ENCODE measurements at regions not wholly inside any gene's neighbourhood (a gene's known extent, or its start where the extent isn't known, plus 50 kb on each side); places are given as distances from the start of the nearest gene placed in this dataset.
"Not testable (repeated sequence)": the region's sequence is repeated elsewhere in the genome, so short reads cannot be mapped to it uniquely, and the experiment has no call there.

DNA sequence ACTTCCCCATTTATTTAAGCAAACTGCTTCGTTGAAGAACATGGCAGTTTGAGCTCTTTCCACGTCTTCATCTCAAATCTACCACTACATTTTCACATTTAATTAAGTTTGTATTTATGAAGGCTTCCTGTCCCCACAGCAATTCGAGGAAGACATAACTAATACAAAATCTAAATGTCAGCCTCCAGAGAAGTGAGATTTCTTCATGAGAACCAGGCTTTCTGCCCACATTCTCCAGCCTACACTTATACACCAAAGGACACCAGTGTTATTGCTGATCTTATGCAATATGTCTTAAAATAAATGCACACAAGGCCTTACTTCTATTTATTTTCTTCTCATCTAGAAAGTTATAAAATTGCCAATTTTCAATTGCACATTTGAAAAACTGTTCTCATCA is 1209.3 kb upstream of the FAM98A start:
- no peak overlapping the region for H3K9ac ChIP-seq (ENCODE audit: low read length)
- no peaks in the 10 kb centered on the region for H3K36me3 ChIP-seq (replicated peaks; ENCODE audit: low read depth, low read length)
- no peaks in the 10 kb centered on the region for H3K27me3 ChIP-seq (ENCODE audit: low read depth, low read length)
- H3K79me2 ChIP-seq (ENCODE audit: low read length), result no peaks in the 10 kb centered on the region
- H3K4me2 ChIP-seq (ENCODE audit: low read length), result no peak overlapping the region
- no peaks in the 10 kb centered on the region for H3K9me3 ChIP-seq (ENCODE audit: insufficient read depth, low read length)
- no peak overlapping the region for H3K4me3 ChIP-seq (ENCODE audit: low read length)
- TF ChIP-seq EZH2phosphoT487 (IDR thresholded peaks at IDR 0.05; ENCODE audit: low read depth), result no peak
- H2AFZ ChIP-seq (ENCODE audit: low read depth, low read length), result no peak overlapping the region
- H4K20me1 ChIP-seq (ENCODE audit: insufficient read depth, low read length), result no peaks in the 10 kb centered on the region
- no peaks in the 10 kb centered on the region for H3K4me1 ChIP-seq (ENCODE audit: low read length)
- H3K27ac ChIP-seq (ENCODE audit: low read length), result no peak overlapping the region

DNA sequence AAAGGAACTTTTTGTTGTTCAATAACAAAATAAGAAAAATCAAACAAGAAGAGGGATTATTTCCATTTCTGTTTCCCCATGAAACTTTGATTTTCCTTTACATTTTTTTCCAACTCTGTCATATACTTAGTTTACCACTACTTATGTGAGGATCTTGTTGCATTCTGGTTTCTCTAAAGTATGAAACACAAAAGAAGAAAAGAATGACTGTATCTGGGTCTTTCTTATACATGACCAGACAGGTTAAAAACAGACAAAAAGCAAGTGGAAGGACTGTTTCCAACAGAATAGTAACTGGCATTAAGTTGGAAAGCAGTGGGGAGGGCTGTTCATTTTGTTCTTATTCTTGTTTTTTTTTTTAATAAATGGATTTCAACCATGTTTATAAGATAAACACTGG is 1207.8 kb upstream of the FAM98A start:
- Histone ChIP-seq H3K4me2 (ENCODE audit: low read length) (no peak overlapping the region), H3K4me3 (ENCODE audit: low read length) (no peak overlapping the region), H3K79me2 (ENCODE audit: low read length) (no peaks in the 10 kb centered on the region), H3K27me3 (ENCODE audit: low read depth, low read length) (no peaks in the 10 kb centered on the region), H2AFZ (ENCODE audit: low read depth, low read length) (no peak overlapping the region), H3K9me3 (ENCODE audit: insufficient read depth, low read length) (no peaks in the 10 kb centered on the region), H3K9ac (ENCODE audit: low read length) (no peak overlapping the region), H4K20me1 (ENCODE audit: insufficient read depth, low read length) (no peaks in the 10 kb centered on the region), H3K27ac (ENCODE audit: low read length) (no peak overlapping the region), H3K36me3 (replicated peaks; ENCODE audit: low read depth, low read length) (no peaks in the 10 kb centered on the region), H3K4me1 (ENCODE audit: low read length) (no peaks in the 10 kb centered on the region)
- no peak for TF ChIP-seq EZH2phosphoT487 (IDR thresholded peaks at IDR 0.05; ENCODE audit: low read depth)
- TF ChIP-seq, protein P1, sequence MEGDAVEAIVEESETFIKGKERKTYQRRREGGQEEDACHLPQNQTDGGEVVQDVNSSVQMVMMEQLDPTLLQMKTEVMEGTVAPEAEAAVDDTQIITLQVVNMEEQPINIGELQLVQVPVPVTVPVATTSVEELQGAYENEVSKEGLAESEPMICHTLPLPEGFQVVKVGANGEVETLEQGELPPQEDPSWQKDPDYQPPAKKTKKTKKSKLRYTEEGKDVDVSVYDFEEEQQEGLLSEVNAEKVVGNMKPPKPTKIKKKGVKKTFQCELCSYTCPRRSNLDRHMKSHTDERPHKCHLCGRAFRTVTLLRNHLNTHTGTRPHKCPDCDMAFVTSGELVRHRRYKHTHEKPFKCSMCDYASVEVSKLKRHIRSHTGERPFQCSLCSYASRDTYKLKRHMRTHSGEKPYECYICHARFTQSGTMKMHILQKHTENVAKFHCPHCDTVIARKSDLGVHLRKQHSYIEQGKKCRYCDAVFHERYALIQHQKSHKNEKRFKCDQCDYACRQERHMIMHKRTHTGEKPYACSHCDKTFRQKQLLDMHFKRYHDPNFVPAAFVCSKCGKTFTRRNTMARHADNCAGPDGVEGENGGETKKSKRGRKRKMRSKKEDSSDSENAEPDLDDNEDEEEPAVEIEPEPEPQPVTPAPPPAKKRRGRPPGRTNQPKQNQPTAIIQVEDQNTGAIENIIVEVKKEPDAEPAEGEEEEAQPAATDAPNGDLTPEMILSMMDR (IDR thresholded peaks at IDR 0.05; ENCODE audit: low read depth, low read length), result no peak

DNA sequence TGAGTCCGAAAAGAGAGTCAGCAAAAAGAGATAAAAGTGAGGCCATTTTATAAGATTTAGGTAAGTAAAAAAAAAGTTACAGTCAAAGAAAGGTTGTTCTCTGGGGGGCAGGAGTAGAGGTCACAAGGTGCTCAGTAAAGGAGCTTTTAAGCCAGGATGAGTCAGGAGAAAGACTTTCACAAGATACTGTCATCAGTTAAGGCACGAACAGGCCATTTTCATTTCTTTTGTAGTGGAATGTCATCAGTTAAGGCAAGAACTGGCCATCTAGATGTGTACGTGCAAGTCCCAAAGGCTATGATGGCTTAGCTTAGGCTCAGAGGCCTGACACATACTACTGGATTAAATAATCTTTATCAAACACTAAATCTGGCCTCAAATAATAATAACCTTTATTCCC is 1207.3 kb upstream of the FAM98A start:
- Histone ChIP-seq H3K27ac (ENCODE audit: low read length) (no peak overlapping the region), H3K4me2 (ENCODE audit: low read length) (no peak overlapping the region), H2AFZ (ENCODE audit: low read depth, low read length) (no peak overlapping the region), H3K4me3 (ENCODE audit: low read length) (no peak overlapping the region), H3K9ac (ENCODE audit: low read length) (no peak overlapping the region), H4K20me1 (ENCODE audit: insufficient read depth, low read length) (no peaks in the 10 kb centered on the region), H3K4me1 (ENCODE audit: low read length) (no peaks in the 10 kb centered on the region), H3K27me3 (ENCODE audit: low read depth, low read length) (no peaks in the 10 kb centered on the region), H3K79me2 (ENCODE audit: low read length) (no peaks in the 10 kb centered on the region), H3K9me3 (ENCODE audit: insufficient read depth, low read length) (no peaks in the 10 kb centered on the region), H3K36me3 (replicated peaks; ENCODE audit: low read depth, low read length) (no peaks in the 10 kb centered on the region)
- no peak for TF ChIP-seq EZH2phosphoT487 (IDR thresholded peaks at IDR 0.05; ENCODE audit: low read depth)
- TF ChIP-seq, protein P1 (IDR thresholded peaks at IDR 0.05; ENCODE audit: low read depth, low read length), result no peak

DNA sequence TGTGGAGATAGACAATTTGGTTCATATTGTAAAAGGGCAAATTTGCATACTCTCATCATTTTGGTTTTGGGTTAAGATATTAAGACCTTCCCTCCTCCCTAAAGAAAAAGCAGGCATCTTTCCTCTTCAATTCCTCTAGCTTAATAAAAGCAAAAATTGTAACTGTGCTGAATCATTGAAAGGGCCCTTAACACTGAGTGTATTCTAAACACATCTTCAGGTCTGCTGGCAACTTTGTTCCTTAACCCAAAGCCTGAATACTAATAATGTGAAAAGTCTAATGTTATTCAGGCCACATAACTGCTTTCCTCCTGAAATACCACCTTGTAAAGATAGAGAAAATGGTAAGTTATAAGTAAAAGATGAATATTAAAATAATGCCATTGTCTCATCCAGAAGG is 1200.5 kb upstream of the FAM98A start:
- TF ChIP-seq EZH2phosphoT487 (IDR thresholded peaks at IDR 0.05; ENCODE audit: low read depth), result no peak
- TF ChIP-seq, protein P1 (IDR thresholded peaks at IDR 0.05; ENCODE audit: low read depth, low read length), result no peak
- Histone ChIP-seq H3K4me2 (ENCODE audit: low read length) (no peak overlapping the region), H3K9ac (ENCODE audit: low read length) (no peak overlapping the region), H3K4me1 (ENCODE audit: low read length) (no peaks in the 10 kb centered on the region), H2AFZ (ENCODE audit: low read depth, low read length) (no peak overlapping the region), H3K4me3 (ENCODE audit: low read length) (no peak overlapping the region), H4K20me1 (ENCODE audit: insufficient read depth, low read length) (no peaks in the 10 kb centered on the region), H3K36me3 (replicated peaks; ENCODE audit: low read depth, low read length) (no peaks in the 10 kb centered on the region), H3K27ac (ENCODE audit: low read length) (no peak overlapping the region), H3K9me3 (ENCODE audit: insufficient read depth, low read length) (no peaks in the 10 kb centered on the region), H3K79me2 (ENCODE audit: low read length) (no peaks in the 10 kb centered on the region), H3K27me3 (ENCODE audit: low read depth, low read length) (no peaks in the 10 kb centered on the region)

DNA sequence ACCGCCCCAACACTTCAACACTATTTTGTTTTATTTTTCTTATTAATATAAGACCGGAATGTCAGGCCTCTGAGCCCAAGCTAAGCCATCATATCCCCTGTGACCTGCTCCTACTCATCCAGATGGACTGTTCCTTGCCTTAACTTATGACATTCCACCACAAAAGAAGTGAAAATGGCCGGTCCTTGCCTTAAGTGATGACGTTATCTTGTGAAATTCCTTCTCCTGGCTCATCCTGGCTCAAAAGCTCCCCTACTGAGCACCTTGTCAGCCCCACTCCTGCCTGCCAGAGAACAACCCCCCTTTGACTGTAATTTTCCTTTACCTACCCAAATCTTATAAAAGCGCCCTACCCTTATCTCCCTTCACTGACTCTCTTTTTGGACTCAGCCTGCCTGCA is 1196.5 kb upstream of the FAM98A start:
- H3K36me3 ChIP-seq (replicated peaks; ENCODE audit: low read depth, low read length); H4K20me1 ChIP-seq (ENCODE audit: insufficient read depth, low read length); H3K4me1 ChIP-seq (ENCODE audit: low read length); H3K79me2 ChIP-seq (ENCODE audit: low read length); H2AFZ ChIP-seq (ENCODE audit: low read depth, low read length); H3K9me3 ChIP-seq (ENCODE audit: insufficient read depth, low read length); H3K9ac ChIP-seq (ENCODE audit: low read length); H3K27me3 ChIP-seq (ENCODE audit: low read depth, low read length); H3K27ac ChIP-seq (ENCODE audit: low read length); H3K4me3 ChIP-seq (ENCODE audit: low read length); H3K4me2 ChIP-seq (ENCODE audit: low read length): not testable (repeated sequence)

Data from OCI-LY3 (cell line).